ENCODE measurements at regions not wholly inside any gene's neighbourhood (a gene's known extent, or its start where the extent isn't known, plus 50 kb on each side); places are given as distances from the start of the nearest gene placed in this dataset.

DNA sequence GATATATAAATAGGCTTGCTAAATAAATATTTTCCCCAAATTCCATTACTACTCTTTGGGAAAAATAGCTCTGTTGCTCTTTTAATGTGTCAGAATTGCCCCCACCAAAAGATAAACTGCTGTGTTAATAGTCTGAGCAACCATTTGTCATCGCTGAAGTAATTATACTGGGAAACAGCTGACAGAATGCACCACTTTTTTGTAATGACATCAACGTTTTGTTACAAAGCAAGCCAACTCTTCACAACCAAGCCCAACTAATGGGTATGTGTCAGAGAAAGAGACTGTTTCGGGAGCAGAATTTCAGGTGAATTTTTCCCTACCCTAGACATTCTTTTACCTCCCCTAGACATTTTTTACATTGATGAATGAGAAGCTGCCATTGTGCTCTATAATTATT lies 405.0 kb upstream of the MAGEB18 start:
- no peaks in the 10 kb centered on the region for H3K27me3 ChIP-seq (ENCODE audit: low read length)
- no peak for TF ChIP-seq EZH2 (IDR thresholded peaks at IDR 0.05; ENCODE audit: low read length, unreplicated experiment)
- TF ChIP-seq CTCF (conservative IDR thresholded peaks at IDR 0.05; ENCODE audit: low read depth, low read length): no peak
- TF ChIP-seq EZH2phosphoT487 (IDR thresholded peaks at IDR 0.05; ENCODE audit: borderline replicate concordance, low read length): no peak
- H3K36me3 ChIP-seq (ENCODE audit: low read depth, low read length): no peaks in the 10 kb centered on the region
- no peaks in the 10 kb centered on the region for H3K9me3 ChIP-seq (ENCODE audit: low read length)
- no peak overlapping the region for H3K4me3 ChIP-seq (ENCODE audit: low read length)
- no peak overlapping the region for H3K27ac ChIP-seq (ENCODE audit: low read length)
- no peak for DNase-seq
- no peak for ATAC-seq
- H3K79me2 ChIP-seq (ENCODE audit: low read length): no peaks in the 10 kb centered on the region
- intact Hi-C loops (cut with micrococcal nuclease): no loop called here
- no peaks in the 10 kb centered on the region for H3K9me2 ChIP-seq (replicated peaks; ENCODE audit: low read length)
- CTCF ChIA-PET: no interaction called here
- no peaks in the 10 kb centered on the region for H3K4me1 ChIP-seq (ENCODE audit: insufficient read depth, low read length)
- no peaks in the 10 kb centered on the region for H3F3A ChIP-seq (ENCODE audit: low read length, unreplicated experiment)
- no peak overlapping the region for H3K9ac ChIP-seq (ENCODE audit: low read length)
- no peak overlapping the region for H3K4me2 ChIP-seq (ENCODE audit: low read length)
- H4K20me1 ChIP-seq (ENCODE audit: low read length): no peaks in the 10 kb centered on the region
- no TSS peak for BruUV-seq (replicated peaks)
- H2AFZ ChIP-seq (ENCODE audit: low read length): no peak overlapping the region
- POLR2A ChIA-PET (ENCODE audit: unreplicated experiment): no interaction called here

DNA sequence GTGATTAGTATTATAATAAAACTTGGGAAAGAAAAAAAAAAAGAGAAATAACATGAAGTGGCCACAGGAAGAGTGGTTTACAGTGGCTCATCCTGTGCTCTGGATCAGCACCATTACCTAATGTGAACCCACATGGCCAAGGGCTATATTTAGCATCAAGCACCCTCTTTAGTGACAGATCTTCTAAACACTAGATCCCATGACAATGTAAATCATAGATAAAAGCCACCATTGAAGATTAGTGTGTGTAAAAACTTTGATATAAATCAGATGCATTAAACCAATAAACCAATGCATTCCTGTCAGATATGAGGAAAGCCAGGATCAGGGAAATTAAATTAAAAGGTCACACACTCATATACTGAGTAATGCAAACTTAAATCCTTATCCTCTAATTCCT lies 400.6 kb upstream of the MAGEB18 start:
- ATAC-seq: no peak
- POLR2A ChIA-PET (ENCODE audit: unreplicated experiment): no interaction called here
- intact Hi-C loops (cut with micrococcal nuclease): no loop called here

GRCh38 chrX:25742334-25742733 lies 395.8 kb upstream of the MAGEB18 start:
- no peaks in the 10 kb centered on the region for H4K20me1 ChIP-seq (ENCODE audit: low read length)
- DNase-seq (no peak), ATAC-seq (no peak)
- no peaks in the 10 kb centered on the region for H3K36me3 ChIP-seq (ENCODE audit: low read depth, low read length)
- no peaks in the 10 kb centered on the region for H3K9me3 ChIP-seq (ENCODE audit: low read length)
- H3K4me3 ChIP-seq (ENCODE audit: low read length): no peak overlapping the region
- no peak overlapping the region for H3K9ac ChIP-seq (ENCODE audit: low read length)
- H3K4me1 ChIP-seq (ENCODE audit: insufficient read depth, low read length): no peaks in the 10 kb centered on the region
- H3F3A ChIP-seq (ENCODE audit: low read length, unreplicated experiment): no peaks in the 10 kb centered on the region
- H2AFZ ChIP-seq (ENCODE audit: low read length): no peak overlapping the region
- TF ChIP-seq CTCF (conservative IDR thresholded peaks at IDR 0.05; ENCODE audit: low read depth, low read length) (no peak), EZH2phosphoT487 (IDR thresholded peaks at IDR 0.05; ENCODE audit: borderline replicate concordance, low read length) (no peak), EZH2 (IDR thresholded peaks at IDR 0.05; ENCODE audit: low read length, unreplicated experiment) (no peak)
- H3K27me3 ChIP-seq (ENCODE audit: low read length): no peaks in the 10 kb centered on the region
- H3K4me2 ChIP-seq (ENCODE audit: low read length): no peak overlapping the region
- H3K9me2 ChIP-seq (replicated peaks; ENCODE audit: low read length): no peaks in the 10 kb centered on the region
- intact Hi-C loops (cut with micrococcal nuclease): no loop called here
- ChIA-PET POLR2A (ENCODE audit: unreplicated experiment) (no interaction called here), CTCF (no interaction called here)
- no peak overlapping the region for H3K27ac ChIP-seq (ENCODE audit: low read length)
- no TSS peak for BruUV-seq (replicated peaks)
- no peaks in the 10 kb centered on the region for H3K79me2 ChIP-seq (ENCODE audit: low read length)

More for the DNA sequence above, 400.6 kb upstream of the MAGEB18 start:
- Histone ChIP-seq H3K9me3 (ENCODE audit: low read length) (no peaks in the 10 kb centered on the region), H3K4me3 (ENCODE audit: low read length) (no peak overlapping the region), H3K9ac (ENCODE audit: low read length) (no peak overlapping the region), H3K4me1 (ENCODE audit: insufficient read depth, low read length) (no peaks in the 10 kb centered on the region), H3K27me3 (ENCODE audit: low read length) (no peaks in the 10 kb centered on the region), H4K20me1 (ENCODE audit: low read length) (no peaks in the 10 kb centered on the region), H3K79me2 (ENCODE audit: low read length) (no peaks in the 10 kb centered on the region), H2AFZ (ENCODE audit: low read length) (no peak overlapping the region), H3K4me2 (ENCODE audit: low read length) (no peak overlapping the region), H3K27ac (ENCODE audit: low read length) (no peak overlapping the region), H3K9me2 (replicated peaks; ENCODE audit: low read length) (no peaks in the 10 kb centered on the region), H3F3A (ENCODE audit: low read length, unreplicated experiment) (no peaks in the 10 kb centered on the region), H3K36me3 (ENCODE audit: low read depth, low read length) (no peaks in the 10 kb centered on the region)
- TF ChIP-seq CTCF (conservative IDR thresholded peaks at IDR 0.05; ENCODE audit: low read depth, low read length): no peak
- TF ChIP-seq EZH2 (IDR thresholded peaks at IDR 0.05; ENCODE audit: low read length, unreplicated experiment): no peak
- DNase-seq: no peak
- no TSS peak for BruUV-seq (replicated peaks)
- CTCF ChIA-PET: no interaction called here
